GM04503 (cell line): ENCODE measurements at regions not wholly inside any gene's neighbourhood (a gene's known extent, or its start where the extent isn't known, plus 50 kb on each side); places are given as distances from the start of the nearest gene placed in this dataset.
A peak's percentile ranks its signal among the peaks of the same experiment; 100 is the strongest.
"Not testable (repeated sequence)": the region's sequence is repeated elsewhere in the genome, so short reads cannot be mapped to it uniquely, and the experiment has no call there.

Source experiments
- DNase-seq: peaks from one replicate; pipeline ENCODE4 v3.0.0-alpha.2; 2012; ENCODE audit warnings: low read depth

- DNase-seq: not testable (repeated sequence)
Observed at GRCh38 chr5:33210221-33210620, 230.5 kb upstream of the TARS1 start.

- DNase-seq: no peak
Observed at GRCh38 chr5:33210978-33211377, 229.8 kb upstream of the TARS1 start.

- DNase-seq: no peak
Observed at GRCh38 chr5:33212439-33212838, 228.3 kb upstream of the TARS1 start.

GRCh38 chr5:33212900-33213299 is 227.9 kb upstream of the TARS1 start:
- no peak for DNase-seq

- DNase-seq: peak; percentile 37
Observed at GRCh38 chr5:33223563-33224284, 217.0 kb upstream of the TARS1 start.

- no peak for DNase-seq
Observed at GRCh38 chr5:33224285-33224961, 216.3 kb upstream of the TARS1 start.

- no peak for DNase-seq
Observed at GRCh38 chr5:33227247-33227646, 213.5 kb upstream of the TARS1 start.

GRCh38 chr5:33227746-33228145 is 213.0 kb upstream of the TARS1 start:
- no peak for DNase-seq

GRCh38 chr5:33228149-33228548 is 212.6 kb upstream of the TARS1 start:
- no peak for DNase-seq

- no peak for DNase-seq
Observed at GRCh38 chr5:33229216-33229615, 211.5 kb upstream of the TARS1 start.

GRCh38 chr5:33230467-33231078 is 210.2 kb upstream of the TARS1 start:
- no peak for DNase-seq

- no peak for DNase-seq
Observed at GRCh38 chr5:33231214-33231710, 209.5 kb upstream of the TARS1 start.

GRCh38 chr5:33231935-33232334 is 208.8 kb upstream of the TARS1 start:
- no peak for DNase-seq

- no peak for DNase-seq
Observed at GRCh38 chr5:33232731-33233505, 207.8 kb upstream of the TARS1 start.

GRCh38 chr5:33235304-33235703 is 205.5 kb upstream of the TARS1 start:
- DNase-seq: no peak

- no peak for DNase-seq
Observed at GRCh38 chr5:33235824-33236223, 204.9 kb upstream of the TARS1 start.

- DNase-seq: no peak
Observed at GRCh38 chr5:33237471-33237870, 203.3 kb upstream of the TARS1 start.

- DNase-seq: no peak
Observed at GRCh38 chr5:33238826-33239695, 201.7 kb upstream of the TARS1 start.

GRCh38 chr5:33240558-33240957 is 200.2 kb upstream of the TARS1 start:
- DNase-seq: no peak

- DNase-seq: no peak
Observed at GRCh38 chr5:33241802-33242201, 199.0 kb upstream of the TARS1 start.

GRCh38 chr5:33242277-33242676 is 198.5 kb upstream of the TARS1 start:
- no peak for DNase-seq
